ENCODE measurements at regions not wholly inside any gene's neighbourhood (a gene's known extent, or its start where the extent isn't known, plus 50 kb on each side); places are given as distances from the start of the nearest gene placed in this dataset.

DNA sequence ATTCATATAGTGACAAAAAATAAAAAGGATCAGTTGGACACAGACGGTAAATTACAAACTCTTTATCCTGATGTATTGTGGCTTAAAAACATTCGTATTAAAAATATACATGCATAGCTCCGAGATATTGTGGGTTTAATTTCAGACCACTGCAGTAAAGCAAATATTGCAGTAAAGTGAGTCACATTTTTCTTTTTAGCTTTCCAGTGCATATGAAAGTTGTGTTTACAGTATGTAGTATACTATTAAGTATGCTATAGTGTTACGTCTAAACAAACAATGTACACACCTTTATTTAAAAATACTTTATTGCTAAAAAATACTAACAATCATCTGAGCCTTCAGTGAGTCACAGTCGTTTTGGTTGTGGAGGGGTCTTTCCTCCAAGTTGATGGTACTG is 551.8 kb downstream of the CETN3 start:
- intact Hi-C loops (cut with DNase I; ENCODE audit: low total_unique reads) (no loop called here), in situ Hi-C loops (cut with MboI; ENCODE audit: low pct_ligation_motif_present in 1 of 4, low pct_unique_long_range_greater_than_20kb in 1 of 4, low sequenced_read_pairs in 3 of 4) (no loop called here)
- TF ChIP-seq POLR2AphosphoS5 (IDR thresholded peaks at IDR 0.05) (no peak), POLR2A (IDR thresholded peaks at IDR 0.05) (no peak), EP300 (IDR thresholded peaks at IDR 0.05; ENCODE audit: low read depth) (no peak)
- H3K4me3 ChIP-seq = no peak overlapping the region
- DNase-seq = no peak
- no peaks in the 10 kb centered on the region for H3K36me3 ChIP-seq
- H3K9me3 ChIP-seq = no peaks in the 10 kb centered on the region
- WGBS, 2 donors (ENCODE audit: low coverage in 1 of 2) = 74 to 85% methylated on average over 5 of the region's 5 CpGs
- H3K4me1 ChIP-seq = no peaks in the 10 kb centered on the region
- H3K27me3 ChIP-seq = no peaks in the 10 kb centered on the region
- H3K27ac ChIP-seq = no peak overlapping the region

DNA sequence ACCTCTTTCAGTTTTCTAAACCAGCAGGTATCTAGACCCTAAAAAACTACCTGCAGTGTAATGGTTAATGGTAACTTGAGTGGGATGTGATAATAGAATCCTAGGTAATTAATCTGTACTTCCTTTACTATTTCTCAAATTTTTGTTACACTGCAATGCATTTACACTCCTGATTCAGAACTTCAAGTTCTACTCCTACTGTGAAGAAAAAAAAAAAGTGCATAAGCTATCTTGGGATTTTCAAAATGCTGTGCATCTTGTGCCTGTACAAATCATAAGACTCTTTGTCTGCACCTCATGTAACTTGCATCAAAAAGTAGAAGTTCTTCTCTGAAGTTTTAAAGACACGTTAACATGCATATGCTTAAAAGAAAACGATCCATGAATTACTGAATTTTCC is 554.1 kb downstream of the CETN3 start:
- intact Hi-C loops (cut with DNase I; ENCODE audit: low total_unique reads) (no loop called here), in situ Hi-C loops (cut with MboI; ENCODE audit: low pct_ligation_motif_present in 1 of 4, low pct_unique_long_range_greater_than_20kb in 1 of 4, low sequenced_read_pairs in 3 of 4) (no loop called here)
- no peaks in the 10 kb centered on the region for H3K9me3 ChIP-seq
- H3K27ac ChIP-seq = no peak overlapping the region
- H3K27me3 ChIP-seq = no peaks in the 10 kb centered on the region
- H3K4me1 ChIP-seq = no peaks in the 10 kb centered on the region
- no peak for DNase-seq
- H3K36me3 ChIP-seq = no peaks in the 10 kb centered on the region
- 93 to 95% methylated on average over 2 of the region's 2 CpGs for WGBS, 2 donors (ENCODE audit: low coverage in 1 of 2)
- TF ChIP-seq EP300 (IDR thresholded peaks at IDR 0.05; ENCODE audit: low read depth) (no peak), POLR2AphosphoS5 (IDR thresholded peaks at IDR 0.05) (no peak), POLR2A (IDR thresholded peaks at IDR 0.05) (no peak)
- TF ChIP-seq, protein P1, sequence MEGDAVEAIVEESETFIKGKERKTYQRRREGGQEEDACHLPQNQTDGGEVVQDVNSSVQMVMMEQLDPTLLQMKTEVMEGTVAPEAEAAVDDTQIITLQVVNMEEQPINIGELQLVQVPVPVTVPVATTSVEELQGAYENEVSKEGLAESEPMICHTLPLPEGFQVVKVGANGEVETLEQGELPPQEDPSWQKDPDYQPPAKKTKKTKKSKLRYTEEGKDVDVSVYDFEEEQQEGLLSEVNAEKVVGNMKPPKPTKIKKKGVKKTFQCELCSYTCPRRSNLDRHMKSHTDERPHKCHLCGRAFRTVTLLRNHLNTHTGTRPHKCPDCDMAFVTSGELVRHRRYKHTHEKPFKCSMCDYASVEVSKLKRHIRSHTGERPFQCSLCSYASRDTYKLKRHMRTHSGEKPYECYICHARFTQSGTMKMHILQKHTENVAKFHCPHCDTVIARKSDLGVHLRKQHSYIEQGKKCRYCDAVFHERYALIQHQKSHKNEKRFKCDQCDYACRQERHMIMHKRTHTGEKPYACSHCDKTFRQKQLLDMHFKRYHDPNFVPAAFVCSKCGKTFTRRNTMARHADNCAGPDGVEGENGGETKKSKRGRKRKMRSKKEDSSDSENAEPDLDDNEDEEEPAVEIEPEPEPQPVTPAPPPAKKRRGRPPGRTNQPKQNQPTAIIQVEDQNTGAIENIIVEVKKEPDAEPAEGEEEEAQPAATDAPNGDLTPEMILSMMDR (IDR thresholded peaks at IDR 0.05) = no peak
- H3K4me3 ChIP-seq = no peak overlapping the region

DNA sequence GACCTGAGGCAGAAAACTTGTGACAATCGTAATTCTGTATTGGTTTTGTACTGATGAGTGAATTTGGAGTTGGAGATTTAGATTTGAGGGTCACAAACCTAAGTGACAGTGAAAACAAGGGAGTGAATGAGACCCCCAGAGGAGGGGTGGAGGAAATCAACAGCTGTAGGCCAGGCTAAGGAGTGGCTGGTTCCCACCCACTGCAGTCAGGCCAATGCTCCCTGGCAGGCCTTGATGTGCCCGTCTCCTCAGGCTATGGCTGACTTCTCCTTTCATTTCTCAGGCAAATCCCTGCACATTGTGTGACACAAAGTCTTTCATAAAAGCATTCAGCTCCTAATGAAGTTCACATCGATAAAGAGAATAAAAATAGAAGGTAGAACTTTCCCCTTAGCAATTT is 557.6 kb downstream of the CETN3 start:
- no peaks in the 10 kb centered on the region for H3K36me3 ChIP-seq
- no peaks in the 10 kb centered on the region for H3K27me3 ChIP-seq
- WGBS, 2 donors (ENCODE audit: low coverage in 1 of 2) = 74 to 76% methylated on average over 2 to 3 of the region's 3 CpGs
- no peaks in the 10 kb centered on the region for H3K9me3 ChIP-seq
- intact Hi-C loops (cut with DNase I; ENCODE audit: low total_unique reads) (no loop called here), in situ Hi-C loops (cut with MboI; ENCODE audit: low pct_ligation_motif_present in 1 of 4, low pct_unique_long_range_greater_than_20kb in 1 of 4, low sequenced_read_pairs in 3 of 4) (no loop called here)
- no peak overlapping the region for H3K27ac ChIP-seq
- no peaks in the 10 kb centered on the region for H3K4me1 ChIP-seq
- TF ChIP-seq EP300 (IDR thresholded peaks at IDR 0.05; ENCODE audit: low read depth) (no peak), POLR2A (IDR thresholded peaks at IDR 0.05) (no peak), POLR2AphosphoS5 (IDR thresholded peaks at IDR 0.05) (no peak)
- TF ChIP-seq, protein P1 (IDR thresholded peaks at IDR 0.05) = no peak
- DNase-seq = no peak
- no peak overlapping the region for H3K4me3 ChIP-seq

DNA sequence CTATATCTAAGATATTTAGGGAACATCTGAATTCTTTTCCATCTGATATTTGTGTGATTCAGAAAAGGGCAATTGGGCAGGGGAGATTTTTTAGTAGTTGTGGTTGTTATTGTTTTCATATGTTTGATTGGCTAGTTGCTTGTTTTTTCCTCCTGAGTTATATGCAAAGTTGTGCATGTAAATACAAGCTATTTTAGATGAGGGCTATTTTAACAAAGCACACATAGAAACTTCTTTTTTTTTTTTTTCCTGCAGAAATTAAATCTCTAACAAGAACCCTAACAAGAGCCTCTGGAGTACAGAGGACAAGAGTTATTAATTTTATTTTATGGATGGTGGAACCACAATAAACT is 559.1 kb downstream of the CETN3 start:
- intact Hi-C loops (cut with DNase I; ENCODE audit: low total_unique reads) = no loop called here
- Histone ChIP-seq H3K4me1 (no peaks in the 10 kb centered on the region), H3K27ac (no peak overlapping the region), H3K4me3 (no peak overlapping the region), H3K27me3 (no peaks in the 10 kb centered on the region), H3K36me3 (no peaks in the 10 kb centered on the region), H3K9me3 (no peaks in the 10 kb centered on the region)
- TF ChIP-seq, protein P1 (IDR thresholded peaks at IDR 0.05) = no peak
- no peak for TF ChIP-seq POLR2A (IDR thresholded peaks at IDR 0.05)
- no peak for TF ChIP-seq POLR2AphosphoS5 (IDR thresholded peaks at IDR 0.05)
- TF ChIP-seq EP300 (IDR thresholded peaks at IDR 0.05; ENCODE audit: low read depth) = no peak
- in situ Hi-C loops (cut with MboI; ENCODE audit: low pct_ligation_motif_present in 1 of 4, low pct_unique_long_range_greater_than_20kb in 1 of 4, low sequenced_read_pairs in 3 of 4) = no loop called here
- DNase-seq = no peak

DNA sequence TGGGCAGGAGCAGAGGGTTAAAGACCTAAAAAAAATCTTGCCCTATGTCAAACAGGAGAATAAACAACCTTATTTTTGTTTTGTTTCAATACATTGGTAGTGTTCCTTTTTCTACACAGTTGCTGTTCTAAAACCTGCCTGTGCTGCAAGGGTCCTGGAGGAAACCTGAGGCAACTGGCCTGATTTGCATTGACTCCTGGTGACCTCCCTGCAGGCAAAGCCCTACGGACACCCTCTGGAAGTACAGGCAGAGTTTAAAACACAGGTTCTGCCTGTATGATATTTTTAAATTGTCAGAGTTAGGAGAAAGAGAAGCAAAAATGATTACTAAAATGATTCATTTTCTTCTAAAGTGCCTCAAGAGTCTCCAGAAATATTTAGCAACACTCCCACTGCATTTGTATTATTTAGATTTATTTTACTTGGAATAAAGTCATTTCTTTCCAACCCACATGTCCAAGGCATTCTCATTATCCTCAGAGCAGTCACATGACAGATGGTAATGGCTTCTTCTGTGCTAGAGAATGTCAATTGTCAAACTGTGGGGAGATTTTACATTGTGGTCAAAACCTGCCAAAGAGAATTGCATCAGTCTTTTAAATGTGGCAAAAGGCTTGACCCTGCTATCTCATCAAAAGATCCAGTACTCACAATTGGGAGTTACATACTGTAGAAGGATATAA is 559.6 kb downstream of the CETN3 start:
- in situ Hi-C loops (cut with MboI; ENCODE audit: low pct_ligation_motif_present in 1 of 4, low pct_unique_long_range_greater_than_20kb in 1 of 4, low sequenced_read_pairs in 3 of 4) (no loop called here), intact Hi-C loops (cut with DNase I; ENCODE audit: low total_unique reads) (no loop called here)
- DNase-seq = no peak
- Histone ChIP-seq H3K27me3 (no peaks in the 10 kb centered on the region), H3K4me1 (no peaks in the 10 kb centered on the region), H3K27ac (no peak overlapping the region), H3K36me3 (no peaks in the 10 kb centered on the region), H3K9me3 (no peaks in the 10 kb centered on the region), H3K4me3 (no peak overlapping the region)
- 54 to 71% methylated on average over 1 of the region's 1 CpG for WGBS, 2 donors (ENCODE audit: low coverage in 1 of 2)
- TF ChIP-seq, protein P1 (IDR thresholded peaks at IDR 0.05) = no peak
- no peak for TF ChIP-seq POLR2AphosphoS5 (IDR thresholded peaks at IDR 0.05)
- TF ChIP-seq EP300 (IDR thresholded peaks at IDR 0.05; ENCODE audit: low read depth) = no peak
- no peak for TF ChIP-seq POLR2A (IDR thresholded peaks at IDR 0.05)
